B cell (primary cell): ENCODE measurements at regions not wholly inside any gene's neighbourhood (a gene's known extent, or its start where the extent isn't known, plus 50 kb on each side); places are given as distances from the start of the nearest gene placed in this dataset.

Experiments
- ATAC-seq: fragments of 200-7000 bp; cut with Tn5 transposase; one replicate; pipeline ENCODE4 v1.10.0; 2021; ENCODE audit warnings: low read depth, mild to moderate bottlenecking, moderate number of reproducible peaks, moderate library complexity
- CTCF ChIA-PET: fragments of 350-600 bp; sonication (Branson Sonifier 250); formaldehyde crosslinking; loops from one replicate; lab custom pipeline; 2021; ENCODE audit warnings: antibody characterized with exemption, inconsistent platforms; lab: Charles Lee
- POLR2A ChIA-PET: fragments of 350-600 bp; sonication (Branson Sonifier 250); formaldehyde crosslinking; loops from one replicate; lab custom pipeline; 2021; ENCODE audit warnings: antibody characterized with exemption; lab: Charles Lee
- DNase-seq: peaks from one replicate; pipeline ENCODE4 v3.0.0; 2013
- H2AFZ ChIP-seq: 2 replicates; pipeline ENCODE4 v1.6.1; 2012; ENCODE audit warnings: mild to moderate bottlenecking, low read depth, low read length; ENCODE audit not compliant: insufficient read depth, poor library complexity, severe bottlenecking
- H3K27ac ChIP-seq, 2 donors: 1 replicate in 1 of 2; 2 replicates in 1 of 2; pipeline ENCODE4 v1.5.1; 2012 to 2013; ENCODE audit warnings: low read length in 2 of 2, mild to moderate bottlenecking in 2 of 2, moderate library complexity in 1 of 2
- H3K27me3 ChIP-seq, 4 experiments: fragments of 200-600 bp in 1 of 4; sonication (generic) in 1 of 4; replicated peaks in 1 of 4; 1 replicate in 2 of 4; 2 replicates in 2 of 4; pipeline versions ENCODE4 v1.6.1 to v1.7.0; 2013 to 2016; ENCODE audit warnings: low read length in 3 of 4, mild to moderate bottlenecking in 2 of 4, mixed read lengths in 1 of 4, moderate library complexity in 1 of 4; ENCODE audit not compliant: insufficient read depth in 4 of 4, control insufficient read depth in 3 of 4; ENCODE audit errors: control extremely low read depth in 1 of 4
- H3K36me3 ChIP-seq, 2 experiments: replicated peaks in 1 of 2; 1 replicate in 1 of 2; 2 replicates in 1 of 2; pipeline versions ENCODE4 v1.6.1 to v1.7.1; 2013; ENCODE audit warnings: low read length in 1 of 2; ENCODE audit not compliant: insufficient read depth in 2 of 2, control insufficient read depth in 1 of 2; ENCODE audit errors: control extremely low read depth in 1 of 2, extremely low read depth in 1 of 2
- H3K4me1 ChIP-seq, 2 donors: fragments of 200-600 bp in 1 of 2; sonication (generic) in 1 of 2; 1 replicate in 1 of 2; 2 replicates in 1 of 2; pipeline versions ENCODE4 v1.5.1 to v1.6.1; 2013 to 2017; ENCODE audit warnings: low read length in 2 of 2; ENCODE audit not compliant: control insufficient read depth in 2 of 2, insufficient read depth in 2 of 2
- H3K4me2 ChIP-seq: replicated peaks from 2 replicates; pipeline ENCODE3; 2012; ENCODE audit warnings: mild to moderate bottlenecking, low read depth, low read length; ENCODE audit not compliant: poor library complexity, severe bottlenecking
- H3K4me3 ChIP-seq, 5 experiments: fragments of 200-600 bp in 1 of 5; sonication (generic) in 1 of 5; 1 replicate in 3 of 5; 2 replicates in 2 of 5; pipeline versions ENCODE4 v1.5.1 to v1.7.0; 2011 to 2016; ENCODE audit warnings: low read length in 4 of 5, mild to moderate bottlenecking in 4 of 5, low read depth in 2 of 5, control low read depth in 1 of 5, moderate library complexity in 1 of 5; ENCODE audit not compliant: insufficient read depth in 1 of 5; ENCODE audit errors: control extremely low read depth in 1 of 5, extremely low read depth in 1 of 5
- H3K79me2 ChIP-seq: fragments of 200-600 bp; sonication (generic); one replicate; pipeline ENCODE4 v1.6.0; 2016; ENCODE audit warnings: low read length; ENCODE audit not compliant: control insufficient read depth, insufficient read depth
- H3K9ac ChIP-seq: fragments of 200-600 bp; sonication (generic); 2 replicates; pipeline ENCODE4 v1.6.1; 2017; ENCODE audit warnings: mild to moderate bottlenecking, low read length, moderate library complexity
- H3K9me3 ChIP-seq, 3 donors: one replicate each; pipeline versions ENCODE4 v1.6.1 to v1.7.1; 2013; ENCODE audit warnings: low read length in 2 of 3; ENCODE audit not compliant: control insufficient read depth in 2 of 3, insufficient read depth in 1 of 3; ENCODE audit errors: control extremely low read depth in 1 of 3
- H4K20me1 ChIP-seq: 2 replicates; pipeline ENCODE4 v1.6.0; 2012; ENCODE audit warnings: mild to moderate bottlenecking, low read length; ENCODE audit not compliant: insufficient read depth, control insufficient read depth, poor library complexity, severe bottlenecking
- H3K27ac Mint-ChIP-seq: one replicate; pipeline ENCODE4 v1.8.0; 2021; ENCODE audit warnings: mixed read lengths
- H3K27me3 Mint-ChIP-seq: one replicate; pipeline ENCODE4 v1.8.0; 2021; ENCODE audit warnings: mixed read lengths
- H3K4me1 Mint-ChIP-seq: one replicate; pipeline ENCODE4 v1.8.0; 2021; ENCODE audit warnings: mixed read lengths
- H3K4me3 Mint-ChIP-seq: one replicate; pipeline ENCODE4 v1.8.0; 2021; ENCODE audit warnings: mixed read lengths
- H3K9me3 Mint-ChIP-seq: one replicate; pipeline ENCODE4 v1.8.0; 2022; ENCODE audit warnings: mixed read lengths; ENCODE audit not compliant: insufficient read depth
- CTCF ChIP-seq: fragments of 200-600 bp; IDR thresholded peaks from one replicate; pipeline ENCODE4 v1.8.0; 2022; ENCODE audit warnings: antibody characterized with exemption, mild to moderate bottlenecking
- EZH2 ChIP-seq: IDR thresholded peaks from 2 replicates; pipeline ENCODE4 v1.6.1; 2012; ENCODE audit warnings: borderline replicate concordance, low read depth, mild to moderate bottlenecking, moderate library complexity, low read length; ENCODE audit not compliant: insufficient read depth, poor library complexity, severe bottlenecking
- WGBS: methylation state at CpG from one replicate; pipeline ENCODE4 v1.1.5; 2013; ENCODE audit warnings: missing lambda C conversion rate; ENCODE audit not compliant: insufficient coverage; 5-methylcytosine and 5-hydroxymethylcytosine counted together
- intact Hi-C: fragments of 100-400 bp; cut with micrococcal nuclease; formaldehyde crosslinking; loops from one replicate; pipeline ENCODE4 v1.10.0; 2022

DNA sequence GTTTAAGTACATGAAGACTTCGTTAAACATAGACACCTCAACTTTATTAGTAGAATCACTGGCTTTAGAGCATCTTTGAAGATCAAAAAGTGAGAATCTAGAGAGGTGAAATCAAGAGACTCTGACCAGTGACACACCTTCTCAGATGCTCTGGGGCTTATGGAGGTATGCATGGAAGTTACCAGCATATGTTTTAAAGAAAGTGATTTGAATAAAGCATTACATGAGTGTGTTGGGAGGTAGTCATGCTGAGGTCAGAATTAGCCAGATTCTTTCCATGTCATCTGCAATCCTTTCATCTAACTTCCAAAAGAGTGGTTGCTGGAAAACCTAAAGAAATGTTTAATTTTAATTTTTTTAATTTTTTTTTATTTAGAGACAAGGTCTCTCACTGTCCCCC lies 658.0 kb upstream of the GOLIM4 start:
- Histone ChIP-seq H3K27ac (no peak overlapping the region), H4K20me1 (no peaks in the 10 kb centered on the region), H3K36me3 (no peaks in the 10 kb centered on the region), H3K27me3 (no peaks in the 10 kb centered on the region), H3K9ac (no peak overlapping the region), H3K4me3 (no peak overlapping the region), H3K4me1 (no peaks in the 10 kb centered on the region), H3K79me2 (no peaks in the 10 kb centered on the region), H3K4me2 (no peak overlapping the region), H2AFZ (no peak overlapping the region), H3K9me3 (no peaks in the 10 kb centered on the region)
- no peak overlapping the region for H3K4me3 Mint-ChIP-seq
- intact Hi-C loops, result no loop called here
- H3K27me3 Mint-ChIP-seq, result no peaks in the 10 kb centered on the region
- H3K9me3 Mint-ChIP-seq, result no peaks in the 10 kb centered on the region
- ATAC-seq (no peak), DNase-seq (no peak)
- no peak overlapping the region for H3K27ac Mint-ChIP-seq
- ChIA-PET CTCF (no interaction called here), POLR2A (no interaction called here)
- WGBS, result no CpG with 5 or more reads among the region's 1 CpG
- H3K4me1 Mint-ChIP-seq, result no peaks in the 10 kb centered on the region
- TF ChIP-seq CTCF, result no peak
- TF ChIP-seq EZH2, result no peak

DNA sequence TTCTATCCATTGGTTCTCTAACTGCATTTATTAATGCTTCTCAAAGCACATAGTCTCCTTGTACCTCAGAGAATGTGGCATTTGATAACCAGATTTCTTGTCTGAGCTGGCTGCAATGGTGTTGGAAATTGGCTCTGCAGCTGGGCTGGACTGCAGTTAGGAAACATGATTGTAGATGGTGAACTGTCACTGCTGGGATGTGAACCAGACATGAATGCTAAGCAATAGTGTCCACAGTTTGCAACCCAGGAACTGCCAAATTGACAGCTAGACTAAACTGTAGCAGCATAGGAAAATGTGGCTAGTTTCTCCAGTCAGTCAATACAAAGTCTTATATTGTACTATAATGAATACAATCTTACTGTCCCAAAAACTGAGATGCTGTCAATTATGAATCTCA lies 656.6 kb upstream of the GOLIM4 start:
- DNase-seq, result no peak
- Histone ChIP-seq H2AFZ (no peak overlapping the region), H3K79me2 (no peaks in the 10 kb centered on the region), H3K36me3 (no peaks in the 10 kb centered on the region), H3K27ac (no peak overlapping the region), H3K9me3 (no peaks in the 10 kb centered on the region), H3K9ac (no peak overlapping the region), H3K27me3 (no peaks in the 10 kb centered on the region), H3K4me3 (no peak overlapping the region), H3K4me1 (no peaks in the 10 kb centered on the region), H3K4me2 (no peak overlapping the region), H4K20me1 (no peaks in the 10 kb centered on the region)
- H3K27me3 Mint-ChIP-seq, result no peaks in the 10 kb centered on the region
- no peak for TF ChIP-seq CTCF
- no peak for TF ChIP-seq EZH2
- H3K9me3 Mint-ChIP-seq, result no peaks in the 10 kb centered on the region
- ChIA-PET POLR2A (no interaction called here), CTCF (no interaction called here)
- ATAC-seq, result no peak
- H3K27ac Mint-ChIP-seq, result no peak overlapping the region
- no peaks in the 10 kb centered on the region for H3K4me1 Mint-ChIP-seq
- H3K4me3 Mint-ChIP-seq, result no peak overlapping the region
- intact Hi-C loops, result no loop called here
